ENCODE measurements at regions not wholly inside any gene's neighbourhood (a gene's known extent, or its start where the extent isn't known, plus 50 kb on each side); places are given as distances from the start of the nearest gene placed in this dataset.
"Not testable (repeated sequence)": the region's sequence is repeated elsewhere in the genome, so short reads cannot be mapped to it uniquely, and the experiment has no call there.

DNA sequence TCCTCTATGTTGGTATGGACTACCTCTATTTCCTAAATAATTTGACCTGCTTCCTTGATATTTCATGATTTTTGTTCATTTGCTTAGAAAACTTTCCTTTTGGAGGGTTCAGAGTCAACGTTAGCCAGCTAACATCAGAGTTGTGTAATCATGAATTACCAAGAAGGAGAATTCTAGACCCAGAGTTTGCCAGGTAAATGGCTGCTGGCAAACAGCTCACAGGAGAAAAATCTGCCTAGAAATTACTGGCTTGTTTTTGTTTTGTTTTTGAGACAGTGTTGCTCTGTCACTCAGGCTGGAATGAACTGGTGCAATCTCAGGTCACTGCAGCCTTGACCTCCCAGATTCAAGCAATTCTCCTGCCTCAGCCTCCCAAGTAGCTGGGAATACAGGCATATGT is 111.4 kb upstream of the SALL1 start:
- TF ChIP-seq, protein P1, sequence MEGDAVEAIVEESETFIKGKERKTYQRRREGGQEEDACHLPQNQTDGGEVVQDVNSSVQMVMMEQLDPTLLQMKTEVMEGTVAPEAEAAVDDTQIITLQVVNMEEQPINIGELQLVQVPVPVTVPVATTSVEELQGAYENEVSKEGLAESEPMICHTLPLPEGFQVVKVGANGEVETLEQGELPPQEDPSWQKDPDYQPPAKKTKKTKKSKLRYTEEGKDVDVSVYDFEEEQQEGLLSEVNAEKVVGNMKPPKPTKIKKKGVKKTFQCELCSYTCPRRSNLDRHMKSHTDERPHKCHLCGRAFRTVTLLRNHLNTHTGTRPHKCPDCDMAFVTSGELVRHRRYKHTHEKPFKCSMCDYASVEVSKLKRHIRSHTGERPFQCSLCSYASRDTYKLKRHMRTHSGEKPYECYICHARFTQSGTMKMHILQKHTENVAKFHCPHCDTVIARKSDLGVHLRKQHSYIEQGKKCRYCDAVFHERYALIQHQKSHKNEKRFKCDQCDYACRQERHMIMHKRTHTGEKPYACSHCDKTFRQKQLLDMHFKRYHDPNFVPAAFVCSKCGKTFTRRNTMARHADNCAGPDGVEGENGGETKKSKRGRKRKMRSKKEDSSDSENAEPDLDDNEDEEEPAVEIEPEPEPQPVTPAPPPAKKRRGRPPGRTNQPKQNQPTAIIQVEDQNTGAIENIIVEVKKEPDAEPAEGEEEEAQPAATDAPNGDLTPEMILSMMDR (IDR thresholded peaks at IDR 0.05; ENCODE audit: low read depth, low read length): no peak
- Histone ChIP-seq H3K27ac (no peak overlapping the region), H3K9me3 (ENCODE audit: severe bottlenecking) (peaks cover 21% of the 10 kb centered on the region), H3K4me3 (ENCODE audit: low read depth, low read length) (no peak overlapping the region), H3K27me3 (ENCODE audit: insufficient read depth, low read depth, severe bottlenecking) (no peaks in the 10 kb centered on the region), H3K36me3 (no peaks in the 10 kb centered on the region)
- DNase-seq: no peak

DNA sequence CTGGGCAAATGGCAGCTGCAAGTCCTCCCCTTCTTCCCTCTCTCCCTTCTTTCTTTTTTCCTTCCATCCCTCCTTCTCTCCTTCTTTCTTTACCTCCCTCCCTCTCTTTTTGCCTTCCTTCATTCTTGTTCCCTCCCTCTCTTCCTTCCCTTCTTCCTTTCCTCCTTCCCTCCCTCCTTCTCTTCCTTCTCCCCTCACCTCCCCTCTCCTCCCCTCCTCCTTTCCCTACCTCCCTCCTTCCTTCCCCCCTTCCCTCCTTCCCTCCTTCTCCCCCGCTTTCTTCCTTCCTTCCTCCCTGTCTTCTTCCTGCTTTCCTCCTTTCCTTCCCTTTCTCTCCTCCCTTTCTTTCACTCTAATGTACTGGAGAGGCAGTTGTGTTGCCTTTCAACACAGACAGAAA is 110.8 kb upstream of the SALL1 start:
- Histone ChIP-seq H3K4me3 (ENCODE audit: low read depth, low read length) (no peak overlapping the region), H3K36me3 (no peaks in the 10 kb centered on the region), H3K27ac (no peak overlapping the region), H3K27me3 (ENCODE audit: insufficient read depth, low read depth, severe bottlenecking) (no peaks in the 10 kb centered on the region), H3K9me3 (ENCODE audit: severe bottlenecking) (peaks cover 21% of the 10 kb centered on the region)
- TF ChIP-seq, protein P1 (IDR thresholded peaks at IDR 0.05; ENCODE audit: low read depth, low read length): no peak
- DNase-seq: no peak

- H3K9me3 ChIP-seq (ENCODE audit: severe bottlenecking): peaks cover 6% of the 10 kb centered on the region
- no peak overlapping the region for H3K27ac ChIP-seq
- DNase-seq: no peak
- H3K36me3 ChIP-seq: no peaks in the 10 kb centered on the region
- no peak overlapping the region for H3K4me3 ChIP-seq (ENCODE audit: low read depth, low read length)
- no peaks in the 10 kb centered on the region for H3K27me3 ChIP-seq (ENCODE audit: insufficient read depth, low read depth, severe bottlenecking)
- TF ChIP-seq, protein P1 (IDR thresholded peaks at IDR 0.05; ENCODE audit: low read depth, low read length): no peak
Measured at GRCh38 chr16:51255349-51255972, 104.4 kb upstream of the SALL1 start.

GRCh38 chr16:51254390-51254789 is 103.3 kb upstream of the SALL1 start:
- H3K36me3 ChIP-seq; H3K27me3 ChIP-seq (ENCODE audit: insufficient read depth, low read depth, severe bottlenecking); H3K4me3 ChIP-seq (ENCODE audit: low read depth, low read length); H3K27ac ChIP-seq; H3K9me3 ChIP-seq (ENCODE audit: severe bottlenecking); DNase-seq: not testable (repeated sequence)

- Histone ChIP-seq H3K27ac (no peak overlapping the region), H3K9me3 (ENCODE audit: severe bottlenecking) (no peaks in the 10 kb centered on the region), H3K4me3 (ENCODE audit: low read depth, low read length) (no peak overlapping the region), H3K27me3 (ENCODE audit: insufficient read depth, low read depth, severe bottlenecking) (no peaks in the 10 kb centered on the region), H3K36me3 (no peaks in the 10 kb centered on the region)
- TF ChIP-seq, protein P1 (IDR thresholded peaks at IDR 0.05; ENCODE audit: low read depth, low read length): no peak
- DNase-seq: no peak
Measured at GRCh38 chr16:51248217-51248616, 97.1 kb upstream of the SALL1 start.

DNA sequence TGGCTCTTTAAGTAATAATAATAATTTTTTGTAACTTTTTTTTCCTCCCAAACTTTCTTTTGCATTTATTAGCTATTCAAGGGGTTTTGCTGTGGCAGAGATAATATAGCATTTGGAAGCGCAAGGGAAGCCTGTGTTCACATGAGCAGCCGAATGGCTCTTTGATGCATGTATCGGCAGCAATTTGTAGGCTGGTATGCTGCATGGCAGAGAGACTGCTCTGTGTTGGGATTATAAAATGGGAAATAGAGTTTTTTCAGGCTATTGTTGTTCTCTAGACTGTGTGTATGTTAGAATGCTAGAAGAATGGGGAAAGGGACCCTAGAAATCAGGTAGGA is 94.6 kb upstream of the SALL1 start:
- no peaks in the 10 kb centered on the region for H3K27me3 ChIP-seq (ENCODE audit: insufficient read depth, low read depth, severe bottlenecking)

More for the DNA sequence above, 94.6 kb upstream of the SALL1 start:
- Histone ChIP-seq H3K27ac (no peak overlapping the region), H3K9me3 (ENCODE audit: severe bottlenecking) (no peaks in the 10 kb centered on the region), H3K4me3 (ENCODE audit: low read depth, low read length) (no peak overlapping the region), H3K36me3 (no peaks in the 10 kb centered on the region)
- TF ChIP-seq, protein P1 (IDR thresholded peaks at IDR 0.05; ENCODE audit: low read depth, low read length): no peak
- DNase-seq: no peak
